AG20443 (cell line): ENCODE measurements at regions not wholly inside any gene's neighbourhood (a gene's known extent, or its start where the extent isn't known, plus 50 kb on each side); places are given as distances from the start of the nearest gene placed in this dataset.
"Not testable (repeated sequence)": the region's sequence is repeated elsewhere in the genome, so short reads cannot be mapped to it uniquely, and the experiment has no call there.

Experiments
- DNase-seq: peaks from one replicate; pipeline ENCODE4 v3.0.0; 2012; ENCODE audit warnings: low spot score, mixed read lengths

- no peak for DNase-seq
Observed at GRCh38 chr20:12949429-12949980, 59.3 kb upstream of the SPTLC3 start.

DNA sequence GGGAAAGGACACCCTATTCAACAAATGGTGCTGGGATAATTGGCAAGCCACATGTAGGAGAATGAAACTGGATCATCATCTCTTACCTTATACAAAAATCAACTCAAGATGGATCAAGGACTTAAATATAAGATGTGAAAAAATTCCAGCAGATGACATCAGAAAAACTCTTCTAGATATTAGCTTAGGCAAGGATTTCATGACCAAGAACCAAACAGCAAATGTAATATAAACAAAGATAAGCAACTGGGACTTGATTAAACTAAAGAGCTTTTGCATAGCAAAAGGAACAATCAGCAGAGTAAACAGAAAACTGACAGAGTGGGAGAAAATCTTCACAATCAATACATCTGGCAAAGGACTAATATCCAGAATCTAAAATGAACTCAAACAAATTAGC is 54.5 kb upstream of the SPTLC3 start:
- DNase-seq, result not testable (repeated sequence)

DNA sequence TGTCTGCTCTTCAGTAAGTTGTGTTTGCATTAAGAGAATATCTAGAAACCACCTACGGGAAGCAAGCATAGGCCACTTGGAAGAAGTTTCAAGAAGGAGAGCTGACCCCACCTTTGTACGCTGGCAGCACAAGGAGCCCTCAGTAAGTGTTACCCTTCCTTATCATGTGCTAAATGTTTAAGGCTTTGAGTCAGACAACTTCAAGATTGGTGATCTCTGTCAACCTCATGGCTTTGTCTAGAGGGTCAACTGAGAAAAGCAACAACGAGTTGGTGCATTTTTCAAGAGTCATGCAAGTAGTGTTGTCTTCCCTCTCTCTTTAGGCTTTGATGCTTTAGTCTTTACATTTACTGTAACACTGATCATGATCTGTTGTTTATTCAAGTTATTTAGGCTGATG is 53.2 kb upstream of the SPTLC3 start:
- DNase-seq, result no peak

- DNase-seq, result no peak
Observed at GRCh38 chr20:12956303-12956702, 52.5 kb upstream of the SPTLC3 start.

DNA sequence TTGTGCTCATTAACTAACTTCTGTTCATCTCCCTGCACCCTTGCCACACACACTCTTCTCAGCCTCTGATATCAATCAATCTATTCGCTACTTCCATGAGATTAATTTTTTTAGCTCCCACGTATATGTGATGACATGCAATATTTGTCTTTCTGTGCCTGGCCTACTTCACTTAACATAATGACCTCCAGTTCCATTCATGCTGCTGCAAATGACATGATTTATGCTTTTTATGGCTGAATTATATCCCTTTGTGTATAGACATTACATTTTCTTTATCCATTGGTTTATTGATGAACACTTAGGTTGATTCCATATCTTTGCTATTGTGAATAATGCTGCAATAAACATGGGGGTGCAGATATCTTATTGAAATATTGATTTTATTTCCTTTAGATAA is 50.8 kb upstream of the SPTLC3 start:
- no peak for DNase-seq
